Right ventricle myocardium superior (tissue), 1 donor: ENCODE measurements at regions not wholly inside any gene's neighbourhood (a gene's known extent, or its start where the extent isn't known, plus 50 kb on each side); places are given as distances from the start of the nearest gene placed in this dataset.

ENCODE experiments used
- ATAC-seq: fragments of 200-7000 bp; cut with Tn5 transposase; one replicate; pipeline ENCODE4 v1.9.1; 2020; ENCODE audit warnings: mild to moderate bottlenecking; ENCODE audit not compliant: poor library complexity
- DNase-seq: peaks from one replicate; pipeline ENCODE4 v3.0.0-alpha.2; 2020
- intact Hi-C: fragments of 100-400 bp; cut with DNase I; formaldehyde crosslinking; loops from one replicate; pipeline ENCODE4 v1.11.2; 2022
- donor health status: DM: no; HTN: yes; CAD: no; lungs with severe emphysema.

GRCh38 chr4:13093170-13093569 lies 391.0 kb downstream of the RAB28 start:
- ATAC-seq (peak; percentile 69), DNase-seq (no peak)
- intact Hi-C loops, result no loop called here

GRCh38 chr4:13092702-13093101 lies 391.4 kb downstream of the RAB28 start:
- intact Hi-C loops, result no loop called here
- DNase-seq (no peak), ATAC-seq (peak; percentile 89)

GRCh38 chr4:13089659-13089998 lies 394.5 kb downstream of the RAB28 start:
- no peak for ATAC-seq
- no peak for DNase-seq
- intact Hi-C loops, result no loop called here

- ATAC-seq (peak; percentile 16), DNase-seq (no peak)
- intact Hi-C loops, result no loop called here
Measured at GRCh38 chr4:13088726-13089658, 395.1 kb downstream of the RAB28 start.

- DNase-seq (no peak), ATAC-seq (no peak)
- intact Hi-C loops, result no loop called here
Measured at GRCh38 chr4:13087041-13087440, 397.1 kb downstream of the RAB28 start.

- intact Hi-C loops, result no loop called here
- ATAC-seq, result no peak
- DNase-seq, result no peak
Measured at GRCh38 chr4:13084210-13084609, 399.9 kb downstream of the RAB28 start.

- ATAC-seq (no peak), DNase-seq (no peak)
- intact Hi-C loops, result no loop called here
Measured at GRCh38 chr4:13081830-13082229, 402.3 kb downstream of the RAB28 start.

GRCh38 chr4:13067077-13067476 lies 417.1 kb downstream of the RAB28 start:
- DNase-seq (no peak), ATAC-seq (no peak)
- intact Hi-C loops, result no loop called here

- DNase-seq (no peak), ATAC-seq (no peak)
- intact Hi-C loops, result no loop called here
Measured at GRCh38 chr4:13059019-13059418, 425.1 kb downstream of the RAB28 start.

GRCh38 chr4:13056630-13057189 lies 427.4 kb downstream of the RAB28 start:
- intact Hi-C loops, result no loop called here
- DNase-seq, result no peak
- ATAC-seq, result no peak

- ATAC-seq (peak; percentile 36), DNase-seq (no peak)
- intact Hi-C loops, result no loop called here
Measured at GRCh38 chr4:13054420-13054970, 429.6 kb downstream of the RAB28 start.

- ATAC-seq, result no peak
- intact Hi-C loops, result no loop called here
- no peak for DNase-seq
Measured at GRCh38 chr4:13047591-13047990, 436.5 kb downstream of the RAB28 start.

- no peak for DNase-seq
- intact Hi-C loops, result no loop called here
Measured at GRCh38 chr4:13036841-13037240, 447.3 kb downstream of the RAB28 start.

GRCh38 chr4:13032936-13033335 lies 451.2 kb downstream of the RAB28 start:
- ATAC-seq, result no peak
- intact Hi-C loops, result no loop called here
- no peak for DNase-seq

More at GRCh38 chr4:13036841-13037240, 447.3 kb downstream of the RAB28 start:
- no peak for ATAC-seq

- intact Hi-C loops, result no loop called here
- ATAC-seq, result no peak
- no peak for DNase-seq
Measured at GRCh38 chr4:13024147-13025105, 459.7 kb downstream of the RAB28 start.

GRCh38 chr4:13007802-13008470 lies 476.2 kb downstream of the RAB28 start:
- no peak for ATAC-seq
- intact Hi-C loops, result no loop called here
- no peak for DNase-seq

- ATAC-seq, result no peak
- no peak for DNase-seq
- intact Hi-C loops, result no loop called here
Measured at GRCh38 chr4:12993923-12994322, 490.2 kb downstream of the RAB28 start.

GRCh38 chr4:12987284-12987683 lies 496.9 kb downstream of the RAB28 start:
- intact Hi-C loops, result no loop called here
- DNase-seq (no peak), ATAC-seq (no peak)

GRCh38 chr4:12979797-12980196 lies 504.3 kb downstream of the RAB28 start:
- no peak for ATAC-seq
- intact Hi-C loops, result no loop called here
- DNase-seq, result no peak
